A549 (cell line): ENCODE measurements at regions not wholly inside any gene's neighbourhood (a gene's known extent, or its start where the extent isn't known, plus 50 kb on each side); places are given as distances from the start of the nearest gene placed in this dataset.

ENCODE experiments used
- CTCF ChIP-seq: fragments of >200 bp; sonication (Bioruptor Twin); formaldehyde crosslinking; IDR thresholded peaks from 3 replicates; pipeline ENCODE4 v1.5.1; 2016
- EHF ChIP-seq: fragments of 250-450 bp; sonication (Bioruptor Pico); IDR thresholded peaks from 2 replicates; pipeline ENCODE4 v1.5.0; 2020; ENCODE audit warnings: mild to moderate bottlenecking
- FOSL2 ChIP-seq, 2 experiments: fragments of 450-650 bp in 1 of 2; fragments of >200 bp in 1 of 2; sonication (Bioruptor Twin) in 1 of 2; formaldehyde crosslinking; IDR thresholded peaks; 2 replicates each; pipeline versions ENCODE4 v1.5.0 to v1.6.1; 2016 to 2020; ENCODE audit warnings: mild to moderate bottlenecking in 1 of 2, moderate library complexity in 1 of 2
- MAFK ChIP-seq: fragments of 450-650 bp; IDR thresholded peaks from 2 replicates; pipeline ENCODE4 v1.6.1; 2014; ENCODE audit not compliant: partially characterized antibody
- MAZ ChIP-seq: fragments of 150-350 bp; IDR thresholded peaks from 2 replicates; pipeline ENCODE4 v1.6.1; 2014; ENCODE audit warnings: antibody characterized with exemption, low read depth, low read length, borderline replicate concordance
- RFX5 ChIP-seq: fragments of 450-650 bp; IDR thresholded peaks from 2 replicates; pipeline ENCODE4 v1.7.1; 2014; ENCODE audit warnings: antibody characterized with exemption, mild to moderate bottlenecking, moderate library complexity
- TF ChIP-seq, protein P1 (sequence below): IDR thresholded peaks from 2 replicates; pipeline ENCODE4 v1.6.1; 2012
- TF ChIP-seq, protein P2 (sequence below): fragments of 450-650 bp; IDR thresholded peaks from 2 replicates; pipeline ENCODE4 v1.6.1; 2014; ENCODE audit warnings: antibody characterized with exemption

DNA sequence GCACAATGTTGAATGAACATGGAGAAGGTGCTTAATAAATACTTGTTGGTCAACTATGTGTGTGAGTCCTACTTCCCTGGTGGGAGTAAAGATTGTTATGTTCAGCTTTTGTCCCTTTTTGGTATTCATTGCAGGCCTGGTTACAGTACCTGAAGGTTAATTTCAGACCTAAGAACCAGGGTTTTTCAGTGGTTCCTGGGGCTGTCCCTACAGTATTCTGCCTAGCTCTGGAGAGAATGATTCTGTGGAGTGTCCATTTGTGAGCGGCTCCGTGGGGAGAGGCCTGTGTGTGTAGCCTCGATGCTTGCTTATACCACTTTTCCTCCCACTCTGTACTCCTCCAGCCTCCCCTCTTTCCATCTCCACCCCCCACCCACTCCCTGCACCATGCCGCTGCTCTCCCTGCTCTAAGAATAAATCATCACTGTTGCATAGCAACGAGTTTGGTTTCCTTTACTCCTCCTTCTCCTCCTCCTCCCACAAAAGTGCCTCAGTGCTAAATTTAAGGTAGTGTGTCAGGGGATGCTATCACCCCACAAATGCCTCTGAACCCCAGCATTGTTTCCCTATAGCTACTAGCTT is 150.6 kb upstream of the ROPN1 start:
- TF ChIP-seq, protein P1, sequence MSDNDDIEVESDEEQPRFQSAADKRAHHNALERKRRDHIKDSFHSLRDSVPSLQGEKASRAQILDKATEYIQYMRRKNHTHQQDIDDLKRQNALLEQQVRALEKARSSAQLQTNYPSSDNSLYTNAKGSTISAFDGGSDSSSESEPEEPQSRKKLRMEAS = no peak
- TF ChIP-seq CTCF = no peak
- no peak for TF ChIP-seq RFX5
- TF ChIP-seq, protein P2, sequence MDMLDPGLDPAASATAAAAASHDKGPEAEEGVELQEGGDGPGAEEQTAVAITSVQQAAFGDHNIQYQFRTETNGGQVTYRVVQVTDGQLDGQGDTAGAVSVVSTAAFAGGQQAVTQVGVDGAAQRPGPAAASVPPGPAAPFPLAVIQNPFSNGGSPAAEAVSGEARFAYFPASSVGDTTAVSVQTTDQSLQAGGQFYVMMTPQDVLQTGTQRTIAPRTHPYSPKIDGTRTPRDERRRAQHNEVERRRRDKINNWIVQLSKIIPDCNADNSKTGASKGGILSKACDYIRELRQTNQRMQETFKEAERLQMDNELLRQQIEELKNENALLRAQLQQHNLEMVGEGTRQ = no peak
- TF ChIP-seq MAFK = no peak
- no peak for TF ChIP-seq MAZ
- no peak for TF ChIP-seq FOSL2 (IDR thresholded peaks at IDR 0.05)
- TF ChIP-seq FOSL2 (CRISPR knock-in tag; IDR thresholded peaks at IDR 0.05) = no peak
- TF ChIP-seq EHF (CRISPR knock-in tag) = no peak
